ENCODE measurements at regions not wholly inside any gene's neighbourhood (a gene's known extent, or its start where the extent isn't known, plus 50 kb on each side); places are given as distances from the start of the nearest gene placed in this dataset.

GRCh38 chr22:48198489-48199459 lies 1436.3 kb downstream of the TBC1D22A start:
- DNase-seq, result no peak

- no peak for DNase-seq
These were observed 1434.8 kb downstream of the TBC1D22A start for GRCh38 chr22:48197189-48197690.

DNA sequence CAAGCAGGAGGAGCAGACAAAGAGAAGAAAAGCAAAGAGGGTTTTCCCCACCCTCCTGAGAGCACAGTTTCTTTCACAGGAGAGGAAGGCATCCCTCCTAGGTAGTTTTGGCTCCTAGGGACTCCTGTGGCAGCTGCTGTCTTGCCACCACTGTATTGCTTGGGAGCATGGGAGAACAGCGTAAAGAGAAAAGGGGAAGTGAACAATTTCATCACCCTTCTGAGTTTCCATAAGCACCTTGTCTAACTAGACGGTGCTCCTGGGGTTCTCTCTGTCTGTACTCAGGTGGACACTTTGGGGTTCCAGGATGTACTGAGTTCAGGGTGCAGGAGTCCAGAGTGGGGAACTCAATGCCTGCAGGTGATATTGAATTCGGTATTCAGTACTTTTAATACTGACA lies 1430.5 kb downstream of the TBC1D22A start:
- no peak for DNase-seq

- no peak for DNase-seq
These were observed 1429.6 kb downstream of the TBC1D22A start for GRCh38 chr22:48192071-48192470.

GRCh38 chr22:48188231-48188721 lies 1425.8 kb downstream of the TBC1D22A start:
- peak; percentile 1 for DNase-seq

GRCh38 chr22:48187356-48187755 lies 1424.9 kb downstream of the TBC1D22A start:
- no peak for DNase-seq

DNA sequence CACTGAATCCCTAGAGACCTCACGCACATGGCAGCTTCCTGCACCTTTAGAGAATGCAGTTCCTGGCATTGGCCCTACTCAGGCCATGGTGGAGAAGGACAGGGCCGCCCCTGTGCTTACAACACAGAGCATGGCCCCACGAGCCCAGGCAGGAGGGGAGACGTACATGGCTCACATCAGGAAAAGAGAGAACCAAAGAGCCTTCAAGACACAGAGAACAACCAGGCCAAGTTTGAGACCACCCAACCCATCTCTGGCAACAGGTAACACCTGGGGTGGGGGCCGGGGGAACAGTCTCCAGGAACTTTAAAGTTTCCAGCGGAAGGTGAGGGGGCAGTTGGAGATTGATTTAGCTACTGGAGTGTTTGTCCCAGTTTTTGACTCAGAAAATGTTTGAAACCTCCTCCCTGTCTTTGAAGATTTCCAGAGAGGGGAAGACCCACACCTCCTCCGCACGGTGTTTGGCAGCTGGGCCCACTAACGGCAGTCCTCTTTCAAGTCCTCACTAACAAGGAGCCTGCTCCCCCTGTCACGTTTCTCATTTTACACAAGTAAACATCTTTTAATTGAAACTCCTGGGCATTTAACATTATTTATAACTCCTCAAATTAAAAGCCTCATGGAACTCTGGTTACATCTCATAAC lies 1423.8 kb downstream of the TBC1D22A start:
- no peak for DNase-seq

DNA sequence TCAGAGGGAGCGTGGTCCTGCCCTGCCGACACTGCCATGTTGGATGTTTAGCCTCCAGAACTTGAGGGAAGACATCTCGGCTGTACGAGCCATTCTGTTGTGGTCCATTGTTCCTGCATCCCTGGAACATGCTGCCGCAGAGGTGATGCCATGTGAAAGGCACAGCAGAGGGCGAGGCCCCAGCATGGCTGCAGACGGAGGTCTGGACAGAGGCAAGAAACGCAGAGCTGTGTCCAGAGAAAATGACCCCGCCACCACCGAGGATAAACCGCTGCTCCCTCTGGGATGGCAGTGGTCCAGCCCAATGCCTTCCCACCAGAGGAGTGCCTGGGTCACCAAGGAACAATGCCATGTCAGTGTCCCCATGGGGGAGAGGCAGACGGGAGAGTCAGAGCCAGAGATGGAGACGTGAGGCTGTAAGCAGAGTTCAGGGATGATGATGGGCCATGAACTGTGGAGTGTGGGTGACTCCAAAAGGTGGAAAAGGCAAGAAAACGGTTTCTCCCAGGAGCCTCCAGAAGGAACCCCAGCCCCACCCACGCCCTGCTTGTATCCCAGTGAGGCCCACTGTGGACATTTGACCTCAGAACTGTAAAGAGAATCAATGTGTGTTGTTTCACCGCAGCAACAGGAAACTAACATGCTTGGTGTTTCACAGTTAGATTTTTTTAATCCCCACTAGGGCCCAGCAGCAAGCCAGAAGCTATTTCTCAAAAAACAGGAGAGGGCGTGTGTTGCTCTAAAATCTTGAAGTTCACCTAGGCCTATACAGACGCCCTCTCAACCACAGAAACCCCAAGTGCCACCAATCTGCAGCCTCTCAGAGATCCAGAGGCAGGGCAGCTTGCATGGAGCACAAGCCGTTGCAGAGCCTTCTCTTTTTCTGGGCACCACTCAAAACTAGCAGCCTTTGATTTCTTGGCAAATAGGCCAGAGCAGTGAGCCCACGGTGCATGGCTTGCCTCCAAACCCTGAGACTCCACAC lies 1422.9 kb downstream of the TBC1D22A start:
- no peak for DNase-seq

DNA sequence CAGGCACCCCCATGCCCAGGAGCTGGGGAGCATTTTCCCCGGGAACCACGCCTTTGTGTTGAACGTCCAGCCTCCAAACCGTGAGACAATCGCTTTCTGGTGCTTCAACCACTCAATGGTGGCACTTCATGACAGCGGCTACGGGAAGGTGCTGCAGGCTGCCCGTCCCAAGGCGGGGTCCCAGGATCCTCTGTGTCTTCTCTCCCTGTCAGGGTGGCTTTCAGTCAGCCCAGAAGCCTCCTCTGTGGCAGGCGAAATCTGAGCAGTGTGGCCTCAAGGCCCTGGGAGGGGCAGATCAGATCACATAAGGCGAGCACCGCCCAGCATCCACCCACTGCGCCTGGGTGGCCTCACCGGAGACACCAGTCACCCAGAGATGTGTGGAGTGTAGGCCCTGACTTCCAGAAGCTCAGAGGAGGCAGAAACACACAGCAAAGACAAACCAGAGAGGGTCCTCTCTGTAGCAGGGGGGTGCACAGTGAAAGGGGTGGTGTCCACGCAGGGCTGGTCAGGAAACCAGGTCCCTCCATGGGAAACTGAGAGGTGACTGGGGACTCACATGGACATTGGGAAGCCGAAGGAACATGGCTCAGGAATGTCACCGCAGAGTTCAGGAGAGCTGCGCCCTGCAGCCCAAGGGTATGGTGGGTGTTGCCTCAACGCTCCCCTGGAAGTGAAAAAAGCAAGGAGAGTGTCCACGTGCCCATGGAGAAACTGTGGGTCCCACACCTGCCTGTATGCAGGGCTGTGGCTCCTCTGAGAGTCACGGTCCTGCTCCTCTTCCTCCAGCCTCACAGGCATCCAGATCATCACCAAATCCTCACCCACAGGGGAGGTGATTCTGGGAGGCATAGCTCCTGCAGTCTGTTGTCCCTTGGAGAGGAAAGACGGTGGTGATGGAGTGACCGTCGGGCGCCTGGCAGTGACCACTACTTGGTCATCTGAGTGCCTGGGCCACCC lies 1420.7 kb downstream of the TBC1D22A start:
- no peak for DNase-seq

DNA sequence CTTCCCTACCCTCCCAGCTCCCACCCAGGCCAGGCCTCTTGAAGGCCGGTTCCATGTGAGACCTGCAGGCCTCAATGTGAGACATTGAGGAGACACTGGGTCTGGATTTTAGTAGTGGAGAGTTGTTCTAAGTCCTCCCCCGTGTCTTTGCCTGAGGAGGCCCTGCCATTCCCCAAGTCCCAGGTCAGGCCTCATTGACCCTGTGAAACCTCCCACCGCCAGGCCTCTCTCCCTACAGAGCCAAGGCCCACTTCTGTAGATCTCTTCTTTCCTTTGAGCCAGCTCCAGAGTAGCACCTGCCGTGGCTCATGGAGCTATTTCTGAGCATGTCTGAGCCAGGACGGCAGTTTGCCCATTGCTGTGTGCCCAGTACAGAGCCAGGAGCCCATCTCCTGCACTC lies 1419.6 kb downstream of the TBC1D22A start:
- no peak for DNase-seq

DNA sequence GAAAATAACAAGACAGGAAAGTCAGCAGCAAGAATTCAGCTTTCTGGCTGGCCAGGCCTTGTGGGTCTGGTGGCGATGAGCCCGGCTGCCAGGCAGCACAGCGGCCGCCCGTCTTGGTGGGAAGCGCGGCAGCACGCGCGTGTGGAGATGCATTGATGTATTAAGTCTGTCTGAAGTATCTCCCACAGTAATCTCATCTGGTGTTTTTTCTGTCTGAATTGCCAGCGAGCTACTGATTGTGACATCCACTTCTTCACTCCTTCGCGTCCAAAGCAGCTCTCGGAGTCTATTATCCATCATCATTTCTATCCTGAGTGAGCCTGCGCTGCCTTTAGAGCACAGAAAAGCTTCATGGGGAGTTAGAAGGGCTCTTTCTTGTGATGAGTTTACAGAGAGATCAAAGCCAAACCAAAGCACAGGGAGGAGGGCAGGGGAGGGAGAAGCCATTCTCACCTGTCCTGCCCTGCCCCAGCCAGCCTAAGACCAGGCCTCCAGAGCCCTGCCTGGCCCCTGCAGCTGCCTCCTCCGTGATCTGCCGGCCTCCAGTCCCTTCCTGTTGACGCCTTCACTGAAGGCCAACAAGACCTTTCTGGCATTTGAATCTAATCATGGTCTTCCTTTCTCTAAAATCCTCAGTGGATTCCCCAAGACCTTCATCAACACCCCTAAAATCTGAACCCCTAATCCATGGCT lies 1419.0 kb downstream of the TBC1D22A start:
- no peak for DNase-seq

DNA sequence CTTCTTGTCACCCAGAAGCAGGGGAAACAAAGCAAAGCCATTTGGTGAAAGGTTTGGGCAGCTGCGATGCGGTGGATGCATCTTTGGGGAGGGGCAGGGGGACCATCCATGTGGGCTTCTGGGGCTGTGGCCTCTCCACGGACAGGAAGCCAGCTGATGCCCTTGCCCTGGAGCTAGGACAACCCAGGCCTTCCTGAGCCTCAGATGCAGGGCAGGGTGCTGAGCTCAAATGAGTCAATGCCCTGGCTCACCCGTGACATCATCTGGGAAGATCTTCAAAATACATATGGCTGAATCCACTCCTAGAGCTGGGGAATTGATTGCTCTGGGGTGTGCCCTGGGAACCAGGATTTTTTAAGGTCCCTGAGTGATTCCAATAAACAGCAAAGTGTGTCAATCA lies 1418.2 kb downstream of the TBC1D22A start:
- no peak for DNase-seq

DNA sequence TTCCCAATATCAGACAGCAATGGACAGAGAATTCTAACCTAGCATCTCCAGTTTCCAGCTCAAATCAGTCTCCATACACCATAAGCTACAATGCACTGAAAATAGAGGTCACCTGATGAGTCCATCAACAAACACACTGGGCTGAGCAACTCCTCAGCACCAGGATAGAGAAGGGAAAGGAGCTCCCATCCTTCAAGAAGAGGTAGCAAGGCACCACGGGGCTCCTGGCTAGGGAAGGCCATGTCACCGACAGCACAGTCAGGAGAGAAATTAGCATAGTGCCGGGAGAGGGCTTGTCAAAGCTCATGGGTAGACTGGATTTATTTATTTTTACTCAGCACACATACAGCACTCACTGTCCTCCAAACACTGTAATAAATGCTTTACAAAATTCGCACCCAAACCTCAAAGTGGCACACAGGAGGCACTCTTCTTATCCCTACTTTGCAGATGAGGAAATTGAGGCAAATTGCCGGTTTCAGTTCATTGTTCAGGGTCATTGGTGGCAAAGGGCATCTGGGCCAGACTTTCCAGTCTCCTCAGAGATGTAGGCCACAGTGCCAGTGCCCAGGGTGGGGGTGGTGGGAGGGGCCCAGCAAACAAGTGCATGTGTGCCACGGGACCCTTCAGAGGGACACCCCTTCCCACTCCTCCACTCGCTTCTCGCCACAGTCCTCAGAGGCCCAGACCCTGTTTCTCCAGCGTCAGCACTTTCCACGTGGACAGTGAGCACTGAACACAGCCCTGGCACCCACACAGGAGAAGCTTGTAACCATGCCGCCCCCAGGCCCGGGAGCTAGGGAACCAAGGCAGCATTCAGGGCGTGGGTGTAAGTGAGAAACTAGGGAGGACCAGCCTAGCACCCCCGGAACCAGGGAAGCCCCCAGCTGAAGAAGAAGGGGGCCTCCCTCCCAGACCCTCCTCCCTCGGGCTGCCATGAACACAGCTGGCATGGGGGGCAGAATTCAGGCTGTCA lies 1417.4 kb downstream of the TBC1D22A start:
- DNase-seq, result no peak

- DNase-seq, result no peak
These were observed 1416.1 kb downstream of the TBC1D22A start for GRCh38 chr22:48178536-48178935.

DNA sequence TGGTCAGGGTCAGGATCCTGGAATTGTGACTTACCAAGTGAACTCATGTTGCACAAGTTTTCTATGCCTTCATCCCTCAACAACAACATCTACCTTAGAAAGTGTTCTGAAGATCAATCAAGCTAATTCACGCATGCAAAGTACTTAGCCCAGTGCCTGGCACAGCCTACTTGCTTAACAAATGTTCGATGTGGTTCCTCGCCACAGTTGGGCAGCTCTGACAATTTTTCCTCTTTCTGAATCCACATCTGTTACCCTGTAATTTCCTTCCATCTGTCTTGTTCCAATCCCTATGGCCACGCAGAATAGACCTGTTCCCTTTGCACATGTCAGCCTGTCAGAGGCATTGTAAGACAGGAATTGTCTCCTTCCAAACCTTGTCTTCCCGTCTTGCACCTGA lies 1415.2 kb downstream of the TBC1D22A start:
- DNase-seq, result no peak

GRCh38 chr22:48175721-48176120 lies 1413.3 kb downstream of the TBC1D22A start:
- no peak for DNase-seq

- DNase-seq, result no peak
These were observed 1411.3 kb downstream of the TBC1D22A start for GRCh38 chr22:48173773-48174160.

DNA sequence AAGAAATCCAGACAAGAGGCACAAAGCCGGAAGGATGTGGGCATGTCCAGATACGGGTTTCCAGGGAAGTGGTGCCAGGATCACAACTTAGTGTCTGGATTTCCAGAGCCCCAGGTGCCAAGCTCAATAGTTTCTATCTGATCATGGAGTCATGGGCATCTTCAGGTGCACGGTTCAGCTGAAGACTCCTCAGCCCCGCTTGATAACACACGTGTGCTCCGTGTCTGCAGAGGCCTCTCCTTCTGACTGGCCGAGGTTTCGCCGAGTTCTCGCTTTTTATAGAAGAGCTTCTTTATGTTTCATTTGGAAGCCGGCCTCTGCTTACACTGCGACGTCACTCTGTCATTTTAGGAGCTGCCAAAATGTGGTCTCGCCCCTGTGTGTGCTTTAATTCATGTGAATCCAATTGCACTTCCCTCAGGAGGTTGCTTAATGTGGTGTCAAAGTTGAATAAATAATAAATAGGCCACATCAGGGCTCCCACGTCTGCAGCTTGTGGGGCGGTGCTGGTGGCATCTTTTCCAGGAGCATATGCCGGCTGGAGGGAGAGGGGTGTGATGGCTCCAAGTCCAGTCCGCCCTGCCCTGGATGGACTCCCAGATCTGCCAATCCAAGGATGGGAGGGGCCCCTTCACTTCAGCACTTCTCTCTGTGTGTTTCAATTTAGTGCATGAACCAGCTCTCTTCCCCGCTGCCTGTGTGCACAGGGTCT lies 1410.8 kb downstream of the TBC1D22A start:
- DNase-seq, result no peak

DNA sequence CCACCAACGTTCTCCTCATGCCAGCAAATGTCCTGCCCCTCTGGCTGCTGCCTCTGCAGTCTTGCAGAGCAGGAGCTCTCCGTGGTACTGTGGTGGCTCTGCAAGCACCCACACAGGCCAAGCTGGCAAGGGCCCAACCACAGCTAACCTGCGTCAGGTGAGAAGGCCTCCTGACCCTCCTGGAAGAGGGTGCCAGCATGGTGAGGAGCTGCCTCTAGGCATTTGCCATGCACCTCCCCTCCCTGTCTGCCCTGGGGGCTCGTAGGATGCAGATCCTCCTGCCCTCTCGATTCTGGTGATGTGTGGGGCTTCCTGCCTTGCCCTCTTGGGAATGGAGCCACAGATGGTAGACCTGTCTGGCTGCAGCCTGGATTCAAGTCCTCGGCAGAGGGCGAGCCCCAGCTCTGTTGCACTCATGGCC lies 1408.8 kb downstream of the TBC1D22A start:
- DNase-seq, result no peak
